Activated CD4-positive, alpha-beta T cell treated with anti-CD3 and anti-CD28 coated beads for 36 hours (primary cell): ENCODE measurements at regions not wholly inside any gene's neighbourhood (a gene's known extent, or its start where the extent isn't known, plus 50 kb on each side); places are given as distances from the start of the nearest gene placed in this dataset.

Source experiments
- ATAC-seq: fragments of 200-7000 bp; cut with Tn5 transposase; one replicate; pipeline ENCODE4 v1.10.0; 2021; ENCODE audit warnings: mild to moderate bottlenecking, moderate library complexity
- CTCF ChIA-PET: fragments of 350-600 bp; sonication (Branson Sonifier 250); formaldehyde crosslinking; loops from one replicate; lab custom pipeline; 2021; ENCODE audit warnings: antibody characterized with exemption; lab: Charles Lee
- POLR2A ChIA-PET: fragments of 350-600 bp; sonication (Branson Sonifier 250); formaldehyde crosslinking; loops from one replicate; lab custom pipeline; 2021; ENCODE audit warnings: antibody characterized with exemption, inconsistent platforms; lab: Charles Lee
- DNase-seq: peaks from one replicate; pipeline ENCODE4 v3.0.0-alpha.2; 2020
- H3K27ac Mint-ChIP-seq: one replicate; pipeline ENCODE4 v1.8.0; 2021; ENCODE audit warnings: mixed read lengths
- H3K27me3 Mint-ChIP-seq: one replicate; pipeline ENCODE4 v1.8.0; 2021; ENCODE audit warnings: mixed read lengths
- H3K36me3 Mint-ChIP-seq: one replicate; pipeline ENCODE4 v1.8.0; 2021; ENCODE audit warnings: low read depth, mixed read lengths
- H3K4me1 Mint-ChIP-seq: one replicate; pipeline ENCODE4 v1.8.0; 2021; ENCODE audit warnings: mixed read lengths
- H3K4me3 Mint-ChIP-seq: one replicate; pipeline ENCODE4 v1.8.0; 2021; ENCODE audit warnings: mild to moderate bottlenecking, moderate library complexity, mixed read lengths
- H3K9me3 Mint-ChIP-seq: one replicate; pipeline ENCODE4 v1.8.0; 2021; ENCODE audit warnings: low read depth, mixed read lengths
- intact Hi-C, 2 experiments: fragments of 100-400 bp; cut with DNase I in 1 of 2; cut with micrococcal nuclease in 1 of 2; formaldehyde crosslinking; loops; one replicate each; pipeline versions ENCODE4 v1.14.2 to v1.15.1; 2022 to 2024; cut with DNase I, micrococcal nuclease

- Mint-ChIP-seq H3K27ac (no peak overlapping the region), H3K36me3 (no peaks in the 10 kb centered on the region), H3K9me3 (peaks cover 11% of the 10 kb centered on the region), H3K27me3 (no peaks in the 10 kb centered on the region), H3K4me3 (no peak overlapping the region), H3K4me1 (no peaks in the 10 kb centered on the region)
- no peak for DNase-seq
- intact Hi-C loops: no loop called here
- ATAC-seq: no peak
- POLR2A ChIA-PET: no interaction called here
- CTCF ChIA-PET: interaction anchor here (0.7 kb wide), 1 partner anchor 10 kb away, joined by 3 read pairs; no protein-coding TSS in a partner anchor
Measured at GRCh38 chr12:103197725-103198388, 240.4 kb downstream of the ASCL1 start.

- Mint-ChIP-seq H3K4me3 (no peak overlapping the region), H3K4me1 (no peaks in the 10 kb centered on the region), H3K9me3 (peaks cover 11% of the 10 kb centered on the region), H3K27me3 (peaks cover 1% of the 10 kb centered on the region), H3K27ac (no peak overlapping the region), H3K36me3 (no peaks in the 10 kb centered on the region)
- CTCF ChIA-PET: no interaction called here
- intact Hi-C loops: no loop called here
- POLR2A ChIA-PET: no interaction called here
- DNase-seq (no peak), ATAC-seq (no peak)
Measured at GRCh38 chr12:103198499-103198898, 241.0 kb downstream of the ASCL1 start.

- POLR2A ChIA-PET: interaction anchor here (0.6 kb wide), 1 partner anchor 38 kb away, joined by 4 read pairs; no protein-coding TSS in a partner anchor
- Mint-ChIP-seq H3K4me1 (no peaks in the 10 kb centered on the region), H3K9me3 (peaks cover 13% of the 10 kb centered on the region), H3K4me3 (no peak overlapping the region), H3K27ac (no peak overlapping the region), H3K36me3 (no peaks in the 10 kb centered on the region), H3K27me3 (peaks cover 7% of the 10 kb centered on the region)
- DNase-seq (no peak), ATAC-seq (no peak)
- CTCF ChIA-PET: no interaction called here
- intact Hi-C loops: no loop called here
Measured at GRCh38 chr12:103205906-103206305, 248.4 kb downstream of the ASCL1 start.

- intact Hi-C loops: no loop called here
Measured at GRCh38 chr12:103207936-103208335, 250.5 kb downstream of the ASCL1 start.

GRCh38 chr12:103241184-103241583, 254.6 kb downstream of the C12orf42 start:
- ChIA-PET CTCF (no interaction called here), POLR2A (no interaction called here)
- no peaks in the 10 kb centered on the region for H3K27me3 Mint-ChIP-seq
- DNase-seq: no peak
- no peak overlapping the region for H3K4me3 Mint-ChIP-seq
- intact Hi-C loops: no loop called here
- no peaks in the 10 kb centered on the region for H3K9me3 Mint-ChIP-seq
- ATAC-seq: no peak
- no peak overlapping the region for H3K27ac Mint-ChIP-seq
- no peaks in the 10 kb centered on the region for H3K36me3 Mint-ChIP-seq
- no peaks in the 10 kb centered on the region for H3K4me1 Mint-ChIP-seq

More at GRCh38 chr12:103207936-103208335, 250.5 kb downstream of the ASCL1 start:
- no peak overlapping the region for H3K27ac Mint-ChIP-seq
- CTCF ChIA-PET: interaction anchor here (1.1 kb wide), 1 partner anchor 166 kb away, joined by 4 read pairs; no protein-coding TSS in a partner anchor
- no peak overlapping the region for H3K4me3 Mint-ChIP-seq
- peaks cover 13% of the 10 kb centered on the region for H3K9me3 Mint-ChIP-seq
- POLR2A ChIA-PET: no interaction called here
- peaks cover 7% of the 10 kb centered on the region for H3K27me3 Mint-ChIP-seq
- no peaks in the 10 kb centered on the region for H3K36me3 Mint-ChIP-seq
- ATAC-seq: no peak
- no peak for DNase-seq
- no peaks in the 10 kb centered on the region for H3K4me1 Mint-ChIP-seq

GRCh38 chr12:103244596-103244995, 251.2 kb downstream of the C12orf42 start:
- DNase-seq (no peak), ATAC-seq (no peak)
- ChIA-PET CTCF (no interaction called here), POLR2A (no interaction called here)
- H3K4me3 Mint-ChIP-seq: no peak overlapping the region
- intact Hi-C loops: no loop called here
- H3K36me3 Mint-ChIP-seq: no peaks in the 10 kb centered on the region
- H3K4me1 Mint-ChIP-seq: no peaks in the 10 kb centered on the region
- no peaks in the 10 kb centered on the region for H3K9me3 Mint-ChIP-seq
- no peak overlapping the region for H3K27ac Mint-ChIP-seq
- H3K27me3 Mint-ChIP-seq: no peaks in the 10 kb centered on the region

GRCh38 chr12:103247531-103247930, 248.2 kb downstream of the C12orf42 start:
- no peaks in the 10 kb centered on the region for H3K27me3 Mint-ChIP-seq
- H3K9me3 Mint-ChIP-seq: peaks cover 4% of the 10 kb centered on the region
- intact Hi-C loops: no loop called here
- H3K4me3 Mint-ChIP-seq: no peak overlapping the region
- no peaks in the 10 kb centered on the region for H3K36me3 Mint-ChIP-seq
- ChIA-PET CTCF (interaction anchor here (0.7 kb wide), 1 partner anchor 195 kb away, joined by 3 read pairs; no protein-coding TSS in a partner anchor), POLR2A (no interaction called here)
- H3K27ac Mint-ChIP-seq: no peak overlapping the region
- ATAC-seq (no peak), DNase-seq (no peak)
- no peaks in the 10 kb centered on the region for H3K4me1 Mint-ChIP-seq

GRCh38 chr12:103249607-103250006, 246.2 kb downstream of the C12orf42 start:
- H3K4me1 Mint-ChIP-seq: no peaks in the 10 kb centered on the region
- ChIA-PET CTCF (no interaction called here), POLR2A (no interaction called here)
- H3K27me3 Mint-ChIP-seq: no peaks in the 10 kb centered on the region
- no peak for ATAC-seq
- H3K27ac Mint-ChIP-seq: no peak overlapping the region
- no peaks in the 10 kb centered on the region for H3K36me3 Mint-ChIP-seq
- no peak for DNase-seq
- intact Hi-C loops: no loop called here
- no peak overlapping the region for H3K4me3 Mint-ChIP-seq
- peaks cover 4% of the 10 kb centered on the region for H3K9me3 Mint-ChIP-seq

- H3K36me3 Mint-ChIP-seq: no peaks in the 10 kb centered on the region
- POLR2A ChIA-PET: no interaction called here
- DNase-seq: no peak
- no peak overlapping the region for H3K27ac Mint-ChIP-seq
- no peaks in the 10 kb centered on the region for H3K27me3 Mint-ChIP-seq
- no peak for ATAC-seq
- no peaks in the 10 kb centered on the region for H3K4me1 Mint-ChIP-seq
- intact Hi-C loops: no loop called here
- no peak overlapping the region for H3K4me3 Mint-ChIP-seq
- peaks cover 4% of the 10 kb centered on the region for H3K9me3 Mint-ChIP-seq
- CTCF ChIA-PET: no interaction called here
Measured at GRCh38 chr12:103250487-103250886, 245.3 kb downstream of the C12orf42 start.
